Sigmoid colon (tissue), 4 donors: ENCODE measurements at regions not wholly inside any gene's neighbourhood (a gene's known extent, or its start where the extent isn't known, plus 50 kb on each side); places are given as distances from the start of the nearest gene placed in this dataset.

ENCODE experiments used
- POLR2A ChIP-seq, 2 donors: fragments of 450-650 bp; IDR thresholded peaks; one replicate each; pipeline ENCODE4 v1.6.1; 2016; ENCODE audit warnings: antibody characterized with exemption in 2 of 2, mild to moderate bottlenecking in 2 of 2, moderate library complexity in 2 of 2
- POLR2AphosphoS5 ChIP-seq, 4 donors: sonication (generic); formaldehyde crosslinking; IDR thresholded peaks; one replicate each; pipeline ENCODE4 v1.6.1; 2017; ENCODE audit warnings: antibody characterized with exemption in 4 of 4
- TF ChIP-seq, protein P1 (sequence below), 4 experiments: fragments of 450-650 bp in 3 of 4; fragments of 200-600 bp in 1 of 4; IDR thresholded peaks; one replicate each; pipeline ENCODE4 v1.5.1; 2016 to 2019; ENCODE audit warnings: antibody characterized with exemption in 4 of 4, mild to moderate bottlenecking in 3 of 4, moderate library complexity in 2 of 4

DNA sequence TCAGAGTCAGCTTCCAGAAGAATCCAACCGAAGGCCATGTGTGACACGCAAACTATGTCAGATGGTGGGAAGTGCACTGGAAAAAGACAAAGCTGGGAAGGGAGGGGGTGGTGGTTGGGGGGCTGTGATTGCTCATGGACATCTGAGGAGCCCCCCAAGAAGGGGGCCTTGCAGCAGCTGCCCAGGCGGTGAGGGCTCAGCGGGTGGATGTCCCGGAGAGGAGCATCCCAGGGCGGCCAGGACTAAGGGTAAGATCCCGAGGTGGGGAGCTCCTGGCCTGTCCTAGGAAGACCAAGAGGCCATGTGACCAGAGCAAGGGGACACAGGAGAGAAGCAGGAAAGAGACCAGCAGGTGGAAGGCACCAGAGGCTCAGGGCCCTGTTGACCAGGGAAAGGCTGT is 299.5 kb downstream of the PREX1 start:
- TF ChIP-seq POLR2A (IDR thresholded peaks at IDR 0.05) (no peak), POLR2AphosphoS5 (IDR thresholded peaks at IDR 0.05) (no peak)
- TF ChIP-seq, protein P1, sequence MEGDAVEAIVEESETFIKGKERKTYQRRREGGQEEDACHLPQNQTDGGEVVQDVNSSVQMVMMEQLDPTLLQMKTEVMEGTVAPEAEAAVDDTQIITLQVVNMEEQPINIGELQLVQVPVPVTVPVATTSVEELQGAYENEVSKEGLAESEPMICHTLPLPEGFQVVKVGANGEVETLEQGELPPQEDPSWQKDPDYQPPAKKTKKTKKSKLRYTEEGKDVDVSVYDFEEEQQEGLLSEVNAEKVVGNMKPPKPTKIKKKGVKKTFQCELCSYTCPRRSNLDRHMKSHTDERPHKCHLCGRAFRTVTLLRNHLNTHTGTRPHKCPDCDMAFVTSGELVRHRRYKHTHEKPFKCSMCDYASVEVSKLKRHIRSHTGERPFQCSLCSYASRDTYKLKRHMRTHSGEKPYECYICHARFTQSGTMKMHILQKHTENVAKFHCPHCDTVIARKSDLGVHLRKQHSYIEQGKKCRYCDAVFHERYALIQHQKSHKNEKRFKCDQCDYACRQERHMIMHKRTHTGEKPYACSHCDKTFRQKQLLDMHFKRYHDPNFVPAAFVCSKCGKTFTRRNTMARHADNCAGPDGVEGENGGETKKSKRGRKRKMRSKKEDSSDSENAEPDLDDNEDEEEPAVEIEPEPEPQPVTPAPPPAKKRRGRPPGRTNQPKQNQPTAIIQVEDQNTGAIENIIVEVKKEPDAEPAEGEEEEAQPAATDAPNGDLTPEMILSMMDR (IDR thresholded peaks at IDR 0.05), result no peak
